HG03108 (cell line): ENCODE measurements at regions not wholly inside any gene's neighbourhood (a gene's known extent, or its start where the extent isn't known, plus 50 kb on each side); places are given as distances from the start of the nearest gene placed in this dataset.

Experiments
- ATAC-seq: cut with Tn5 transposase; IDR thresholded peaks from one replicate; pipeline ENCODE4 v1.9.1; 2021; ENCODE audit warnings: moderate library complexity; ENCODE audit not compliant: unreplicated experiment

DNA sequence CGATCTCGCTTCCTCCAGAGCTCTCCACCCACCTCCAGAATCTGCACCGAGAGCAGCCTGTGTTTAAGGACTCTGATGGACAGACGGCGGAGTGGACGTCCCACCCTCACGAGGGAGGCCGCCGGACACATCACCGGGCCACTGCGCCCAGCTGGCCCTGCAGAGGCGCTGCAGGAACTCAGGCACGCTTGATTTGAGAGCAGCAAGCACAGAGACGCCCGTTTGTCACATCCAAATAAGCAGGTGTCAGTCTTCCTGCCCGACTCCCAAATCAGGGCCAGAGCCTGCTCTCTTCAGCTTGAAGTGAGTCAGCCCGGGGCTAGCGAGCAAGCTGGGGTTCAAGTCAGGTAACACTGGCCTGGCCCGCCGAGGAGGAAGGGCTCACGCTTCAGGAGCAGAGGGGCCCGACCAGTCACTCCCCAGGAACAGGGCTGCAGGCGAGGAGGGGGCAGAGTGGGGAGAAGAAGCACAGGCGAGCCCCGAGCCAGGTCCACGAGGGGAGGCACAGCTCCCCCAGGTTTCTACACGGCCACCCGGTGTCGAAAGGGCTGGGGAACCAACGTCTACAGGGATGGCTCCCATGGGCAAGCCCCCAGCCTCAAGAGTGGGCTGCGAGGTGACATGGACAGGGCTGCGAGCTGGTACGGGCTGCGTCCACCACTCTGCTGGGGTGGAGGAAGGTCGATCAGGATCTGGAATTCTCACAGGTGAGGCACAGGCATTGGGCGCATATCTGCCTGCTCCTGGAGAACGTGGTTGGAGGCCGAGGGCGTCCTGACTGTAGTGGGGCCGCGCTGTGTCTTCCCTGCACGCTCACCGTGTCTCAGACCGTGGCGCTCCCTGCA, 52.5 kb upstream of the CTDP1 start:
- no peak for ATAC-seq

DNA sequence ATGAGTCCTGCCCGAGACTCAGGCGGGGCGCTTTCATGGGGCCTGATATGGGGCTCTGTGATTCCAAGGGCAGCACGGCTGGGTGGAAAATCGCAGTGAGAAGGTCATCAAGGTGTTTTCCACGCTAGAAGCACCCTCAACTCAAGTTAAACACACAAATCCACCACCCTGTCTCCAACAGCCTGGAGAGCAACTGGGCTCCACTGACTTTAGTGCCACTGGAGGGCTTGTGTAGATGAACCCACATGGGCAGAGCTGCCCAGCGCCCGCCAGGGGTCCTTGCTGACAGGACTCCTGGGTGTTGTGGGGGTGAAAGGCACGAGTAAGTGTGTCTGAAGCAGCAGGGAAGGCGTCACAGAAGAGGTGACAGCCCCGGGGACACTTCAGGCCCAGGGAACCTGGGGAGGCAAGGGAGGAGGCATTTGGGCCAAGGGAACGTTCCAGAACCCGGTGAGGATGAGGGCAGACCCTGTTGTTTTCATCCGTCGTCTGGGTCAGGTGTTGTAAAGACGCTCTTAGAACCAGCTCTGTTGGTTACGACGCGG, 51.8 kb upstream of the CTDP1 start:
- ATAC-seq, result no peak

DNA sequence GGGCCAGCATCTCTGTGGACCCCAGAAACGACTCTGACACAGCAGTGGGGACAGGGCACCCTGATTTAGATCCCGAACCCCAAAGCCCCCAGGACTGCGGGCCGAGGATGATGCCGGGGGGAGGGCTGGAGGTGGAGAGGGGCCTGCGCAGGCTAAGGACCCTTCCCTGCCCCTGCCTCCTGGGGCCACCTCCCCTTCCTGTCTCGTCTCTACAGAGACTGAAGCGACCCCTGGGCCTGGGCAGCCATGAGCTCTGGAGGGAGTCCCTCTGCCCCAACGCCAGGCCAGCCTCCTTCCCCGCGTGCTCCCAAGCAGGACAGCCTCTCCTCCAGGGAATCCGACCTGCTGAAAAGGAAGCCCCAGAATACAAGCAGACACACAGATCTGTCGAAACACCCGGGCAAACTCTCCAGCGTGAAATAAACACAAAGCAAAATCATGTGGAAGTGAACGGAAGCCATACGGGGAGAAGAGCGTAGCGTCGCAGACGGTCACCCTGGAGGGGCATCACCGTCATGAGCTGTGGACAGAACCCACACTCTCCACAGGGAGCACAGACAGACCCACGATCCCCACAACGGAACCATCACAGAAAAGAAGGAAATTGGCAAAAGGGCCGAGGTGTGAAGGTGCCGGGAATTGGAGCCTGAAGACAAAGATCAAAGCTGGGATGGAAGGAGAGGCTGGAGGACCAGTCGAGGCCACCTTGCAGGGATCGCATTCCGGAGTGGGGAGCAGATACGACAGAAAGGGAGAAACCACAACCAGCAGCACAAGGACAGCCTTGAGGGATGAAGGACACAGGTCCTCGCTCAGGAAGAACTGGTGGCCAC, 51.0 kb upstream of the CTDP1 start:
- no peak for ATAC-seq

DNA sequence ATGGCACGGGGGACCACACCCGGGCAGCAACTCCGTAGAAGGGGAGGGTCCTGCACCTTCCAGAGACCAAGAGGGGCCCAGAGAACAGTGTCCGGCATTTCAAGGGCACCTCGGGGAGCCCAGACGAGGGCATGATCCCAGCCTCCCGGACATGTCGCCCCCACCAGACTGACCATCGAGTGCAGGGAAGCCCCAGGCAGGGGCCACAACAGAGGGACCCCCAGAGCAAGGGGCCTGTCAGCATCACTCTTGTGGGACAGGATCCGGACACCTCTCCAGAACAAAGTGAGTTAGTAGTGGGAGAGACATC, 50.4 kb upstream of the CTDP1 start:
- ATAC-seq, result no peak

DNA sequence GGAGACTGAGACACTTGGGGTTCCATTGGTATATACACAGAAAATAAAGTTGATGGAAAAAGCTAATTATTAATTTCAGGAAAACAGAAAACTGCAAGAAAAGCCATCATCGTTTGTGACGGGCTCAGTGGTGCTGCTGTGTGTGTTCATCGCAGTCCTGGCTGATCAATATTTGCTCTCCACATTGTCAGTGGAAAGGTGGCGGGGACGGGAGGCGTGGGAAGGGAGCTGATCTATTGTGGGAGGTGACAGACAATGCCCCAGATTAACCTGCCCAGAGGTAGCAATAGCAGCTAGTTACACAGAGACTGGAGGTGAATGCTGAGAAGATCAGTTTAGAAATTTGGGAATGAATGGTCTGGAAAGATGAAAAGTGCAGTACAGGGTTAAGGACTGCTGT, 50.0 kb upstream of the CTDP1 start:
- ATAC-seq, result no peak
